T-helper 17 cell (primary cell): ENCODE measurements at regions not wholly inside any gene's neighbourhood (a gene's known extent, or its start where the extent isn't known, plus 50 kb on each side); places are given as distances from the start of the nearest gene placed in this dataset.

ENCODE experiments used
- ATAC-seq: fragments of 150-1000 bp; cut with Tn5 transposase; 2 replicates; pipeline ENCODE4 v1.10.0; 2021; ENCODE audit warnings: mild to moderate bottlenecking, moderate library complexity
- DNase-seq, 3 donors: peaks; one replicate each; pipeline versions ENCODE4 v3.0.0 to v3.0.0-alpha.2; 2020 to 2021
- H3K9me3 ChIP-seq: one replicate; pipeline ENCODE4 v1.7.0; 2013; ENCODE audit warnings: low read length, mild to moderate bottlenecking; ENCODE audit not compliant: control insufficient read depth, poor library complexity, severe bottlenecking
- H3K27ac Mint-ChIP-seq: one replicate; pipeline ENCODE4 v1.8.0; 2022; ENCODE audit warnings: mild to moderate bottlenecking, moderate library complexity, mixed read lengths
- H3K27me3 Mint-ChIP-seq: one replicate; pipeline ENCODE4 v1.8.0; 2022; ENCODE audit warnings: mixed read lengths
- H3K36me3 Mint-ChIP-seq: one replicate; pipeline ENCODE4 v1.8.0; 2022; ENCODE audit warnings: low read depth, mixed read lengths
- H3K4me1 Mint-ChIP-seq: one replicate; pipeline ENCODE4 v1.8.0; 2022; ENCODE audit warnings: mild to moderate bottlenecking, mixed read lengths
- H3K4me3 Mint-ChIP-seq: one replicate; pipeline ENCODE4 v1.8.0; 2022; ENCODE audit warnings: mild to moderate bottlenecking, moderate library complexity, mixed read lengths

DNA sequence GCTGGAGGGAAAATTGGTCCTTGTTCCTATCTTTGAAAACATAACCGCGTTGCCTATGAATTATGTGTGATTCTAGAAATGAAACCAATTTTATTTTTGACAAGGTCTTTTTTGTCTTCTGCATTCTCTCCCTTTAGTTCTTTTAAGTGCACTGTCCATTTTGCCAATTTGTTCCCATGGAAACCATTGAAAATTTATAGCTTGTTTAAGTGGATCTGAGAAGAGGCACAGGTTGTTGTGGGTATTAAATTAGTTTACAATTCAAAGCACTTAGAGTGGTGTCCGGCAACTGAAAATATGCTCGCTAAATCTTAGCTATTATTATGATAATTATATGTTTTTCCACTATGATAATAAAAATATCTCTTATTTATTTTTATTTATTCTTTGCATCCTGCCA, 107.5 kb upstream of the FSHR start:
- no peak for DNase-seq
- H3K9me3 ChIP-seq, result peaks cover 4% of the 10 kb centered on the region
- Mint-ChIP-seq H3K27ac (no peak overlapping the region), H3K4me3 (no peak overlapping the region), H3K36me3 (no peaks in the 10 kb centered on the region), H3K27me3 (no peaks in the 10 kb centered on the region), H3K4me1 (no peaks in the 10 kb centered on the region)
- no peak for ATAC-seq

GRCh38 chr2:49260979-49261538, 106.7 kb upstream of the FSHR start:
- Mint-ChIP-seq H3K4me1 (no peaks in the 10 kb centered on the region), H3K27me3 (no peaks in the 10 kb centered on the region), H3K36me3 (no peaks in the 10 kb centered on the region), H3K27ac (no peak overlapping the region), H3K4me3 (no peak overlapping the region)
- DNase-seq (no peak), ATAC-seq (no peak)
- peaks cover 4% of the 10 kb centered on the region for H3K9me3 ChIP-seq

- no peaks in the 10 kb centered on the region for H3K36me3 Mint-ChIP-seq
- H3K4me1 Mint-ChIP-seq, result no peaks in the 10 kb centered on the region
- H3K4me3 Mint-ChIP-seq, result no peak overlapping the region
- no peaks in the 10 kb centered on the region for H3K27me3 Mint-ChIP-seq
- no peak overlapping the region for H3K27ac Mint-ChIP-seq
- no peak for ATAC-seq
- no peak for DNase-seq
- peaks cover 4% of the 10 kb centered on the region for H3K9me3 ChIP-seq
Observed at GRCh38 chr2:49259926-49260325, 105.6 kb upstream of the FSHR start.

DNA sequence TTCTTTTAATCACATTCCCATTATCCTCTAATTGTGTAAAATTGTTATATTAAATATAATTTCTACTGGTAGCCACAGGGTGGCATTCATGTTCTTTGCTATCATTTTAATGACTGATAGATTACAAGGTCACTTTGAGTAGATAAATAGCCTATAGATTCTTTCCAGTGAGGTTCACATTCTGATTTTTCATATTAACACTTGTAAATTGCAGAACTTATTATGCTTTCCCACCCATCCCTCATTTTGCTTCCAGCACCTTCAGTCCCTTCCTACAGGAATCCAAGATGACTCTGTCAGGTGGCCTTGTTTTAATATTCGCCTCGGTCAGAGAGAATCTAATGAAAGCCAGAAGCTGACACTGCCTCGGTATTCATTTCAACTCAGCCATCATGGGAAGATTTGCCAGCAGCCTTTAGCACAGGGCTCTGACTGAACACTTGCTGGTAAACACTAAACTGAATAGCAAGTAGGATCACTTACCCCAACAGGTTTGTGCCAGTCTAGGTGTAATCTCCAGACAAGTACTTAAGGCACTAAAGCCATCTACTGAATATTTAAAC, 101.2 kb upstream of the FSHR start:
- no peaks in the 10 kb centered on the region for H3K27me3 Mint-ChIP-seq
- H3K36me3 Mint-ChIP-seq, result no peaks in the 10 kb centered on the region
- no peak for ATAC-seq

GRCh38 chr2:49254401-49254800, 100.1 kb upstream of the FSHR start:
- Mint-ChIP-seq H3K27ac (no peak overlapping the region), H3K36me3 (no peaks in the 10 kb centered on the region), H3K27me3 (no peaks in the 10 kb centered on the region), H3K4me3 (no peak overlapping the region), H3K4me1 (no peaks in the 10 kb centered on the region)
- ATAC-seq, result no peak
- no peak for DNase-seq
- H3K9me3 ChIP-seq, result peaks cover 4% of the 10 kb centered on the region

More for the DNA sequence above, 101.2 kb upstream of the FSHR start:
- no peak overlapping the region for H3K27ac Mint-ChIP-seq
- DNase-seq, result no peak
- H3K4me1 Mint-ChIP-seq, result no peaks in the 10 kb centered on the region
- peaks cover 4% of the 10 kb centered on the region for H3K9me3 ChIP-seq
- no peak overlapping the region for H3K4me3 Mint-ChIP-seq

DNA sequence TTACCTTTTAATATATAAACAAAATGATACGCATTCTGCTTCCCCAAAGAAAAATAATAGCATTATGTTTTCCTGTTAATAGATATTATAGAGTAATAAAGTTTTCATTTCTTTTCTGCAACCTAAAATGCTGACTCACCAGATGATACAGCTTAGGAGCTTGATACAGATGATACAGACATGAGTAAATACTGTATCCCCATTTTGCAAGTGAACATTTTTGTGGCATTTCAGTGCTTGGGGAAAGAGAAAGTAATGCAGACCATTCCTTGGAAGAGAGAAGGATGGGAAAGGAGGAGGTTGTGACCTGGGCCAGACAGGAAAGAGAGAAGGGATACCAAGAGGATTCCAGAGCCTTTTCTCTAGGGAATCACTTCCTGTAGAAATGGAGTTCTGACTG, 97.5 kb upstream of the FSHR start:
- H3K4me3 Mint-ChIP-seq, result no peak overlapping the region
- H3K4me1 Mint-ChIP-seq, result no peaks in the 10 kb centered on the region
- H3K27me3 Mint-ChIP-seq, result no peaks in the 10 kb centered on the region
- DNase-seq, result no peak
- no peak for ATAC-seq
- no peaks in the 10 kb centered on the region for H3K36me3 Mint-ChIP-seq
- H3K27ac Mint-ChIP-seq, result no peak overlapping the region
- no peaks in the 10 kb centered on the region for H3K9me3 ChIP-seq

DNA sequence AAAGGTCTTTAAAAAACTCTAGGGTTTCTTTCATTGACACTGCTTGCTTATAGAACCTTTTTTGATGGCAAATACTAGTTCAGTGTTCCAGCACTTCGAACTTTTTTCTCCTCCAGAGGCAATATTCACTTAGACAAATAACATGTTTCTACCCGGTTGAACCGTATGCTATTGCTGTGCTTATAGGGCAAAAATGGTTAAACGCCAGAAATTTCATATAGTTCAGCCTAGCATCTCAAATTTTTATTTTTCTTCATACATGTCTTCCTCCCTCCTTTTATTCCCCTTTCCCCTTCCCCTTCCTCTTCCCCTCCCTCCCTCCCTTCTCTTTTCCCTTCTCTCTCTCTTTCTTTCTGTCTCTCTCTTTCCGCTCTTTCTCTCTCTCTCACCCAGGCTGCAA, 96.9 kb upstream of the FSHR start:
- DNase-seq (no peak), ATAC-seq (no peak)
- Mint-ChIP-seq H3K4me3 (no peak overlapping the region), H3K36me3 (no peaks in the 10 kb centered on the region), H3K27ac (no peak overlapping the region), H3K4me1 (no peaks in the 10 kb centered on the region), H3K27me3 (no peaks in the 10 kb centered on the region)
- H3K9me3 ChIP-seq, result no peaks in the 10 kb centered on the region

GRCh38 chr2:49248506-49248905, 94.2 kb upstream of the FSHR start:
- Mint-ChIP-seq H3K4me1 (no peaks in the 10 kb centered on the region), H3K27me3 (no peaks in the 10 kb centered on the region), H3K4me3 (no peak overlapping the region), H3K27ac (no peak overlapping the region), H3K36me3 (no peaks in the 10 kb centered on the region)
- no peaks in the 10 kb centered on the region for H3K9me3 ChIP-seq
- no peak for DNase-seq
- no peak for ATAC-seq

DNA sequence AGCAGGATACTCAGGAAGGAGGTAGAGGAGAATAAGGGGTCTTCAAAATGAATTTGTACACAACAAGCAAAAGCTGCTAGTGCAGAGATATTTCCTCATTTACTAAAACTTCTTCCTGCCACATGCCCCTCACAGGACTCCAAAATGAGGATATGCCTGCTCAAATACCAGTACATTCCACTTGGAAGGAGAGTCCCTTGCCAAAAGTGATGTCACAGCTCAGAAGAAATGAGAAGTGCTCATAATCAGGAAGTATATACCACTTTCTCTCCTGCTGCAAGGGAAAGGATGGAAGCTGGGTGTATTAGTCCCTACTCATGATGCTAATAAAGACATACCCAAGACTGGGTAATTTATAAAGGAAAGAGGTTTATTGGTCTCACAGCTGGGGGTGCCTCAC, 87.7 kb upstream of the FSHR start:
- DNase-seq (no peak), ATAC-seq (no peak)
- Mint-ChIP-seq H3K4me1 (no peaks in the 10 kb centered on the region), H3K27me3 (no peaks in the 10 kb centered on the region), H3K36me3 (no peaks in the 10 kb centered on the region), H3K4me3 (no peak overlapping the region), H3K27ac (no peak overlapping the region)
- no peaks in the 10 kb centered on the region for H3K9me3 ChIP-seq

- no peaks in the 10 kb centered on the region for H3K9me3 ChIP-seq
- H3K4me3 Mint-ChIP-seq, result no peak overlapping the region
- no peaks in the 10 kb centered on the region for H3K27me3 Mint-ChIP-seq
- no peak overlapping the region for H3K27ac Mint-ChIP-seq
- H3K36me3 Mint-ChIP-seq, result no peaks in the 10 kb centered on the region
- no peaks in the 10 kb centered on the region for H3K4me1 Mint-ChIP-seq
- ATAC-seq, result no peak
- no peak for DNase-seq
Observed at GRCh38 chr2:49241501-49241900, 87.2 kb upstream of the FSHR start.

GRCh38 chr2:49240608-49241007, 86.3 kb upstream of the FSHR start:
- Mint-ChIP-seq H3K4me1 (no peaks in the 10 kb centered on the region), H3K27me3 (no peaks in the 10 kb centered on the region), H3K36me3 (no peaks in the 10 kb centered on the region), H3K4me3 (no peak overlapping the region), H3K27ac (no peak overlapping the region)
- DNase-seq (no peak), ATAC-seq (no peak)
- no peaks in the 10 kb centered on the region for H3K9me3 ChIP-seq

DNA sequence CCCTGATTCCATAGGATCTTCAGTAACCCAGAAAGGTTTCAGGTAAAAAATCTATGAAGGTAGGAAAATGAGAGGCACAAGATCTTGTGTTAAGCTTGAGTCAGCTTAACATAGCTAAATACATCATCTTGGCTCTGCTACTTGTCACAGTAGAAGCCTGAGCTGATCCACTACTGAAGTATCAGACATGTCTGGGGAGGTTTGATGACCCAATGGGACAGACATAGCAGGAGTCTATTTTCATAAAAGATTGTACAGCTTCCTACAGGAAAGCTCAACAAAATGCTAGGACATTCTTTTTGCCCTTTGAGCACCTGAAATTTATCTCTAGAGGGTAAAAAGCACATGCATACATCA, 84.3 kb upstream of the FSHR start:
- no peak overlapping the region for H3K4me3 Mint-ChIP-seq
- H3K9me3 ChIP-seq, result no peaks in the 10 kb centered on the region
- no peak for DNase-seq
- H3K36me3 Mint-ChIP-seq, result no peaks in the 10 kb centered on the region
- H3K27ac Mint-ChIP-seq, result no peak overlapping the region
- no peaks in the 10 kb centered on the region for H3K27me3 Mint-ChIP-seq
- no peak for ATAC-seq
- H3K4me1 Mint-ChIP-seq, result no peaks in the 10 kb centered on the region

DNA sequence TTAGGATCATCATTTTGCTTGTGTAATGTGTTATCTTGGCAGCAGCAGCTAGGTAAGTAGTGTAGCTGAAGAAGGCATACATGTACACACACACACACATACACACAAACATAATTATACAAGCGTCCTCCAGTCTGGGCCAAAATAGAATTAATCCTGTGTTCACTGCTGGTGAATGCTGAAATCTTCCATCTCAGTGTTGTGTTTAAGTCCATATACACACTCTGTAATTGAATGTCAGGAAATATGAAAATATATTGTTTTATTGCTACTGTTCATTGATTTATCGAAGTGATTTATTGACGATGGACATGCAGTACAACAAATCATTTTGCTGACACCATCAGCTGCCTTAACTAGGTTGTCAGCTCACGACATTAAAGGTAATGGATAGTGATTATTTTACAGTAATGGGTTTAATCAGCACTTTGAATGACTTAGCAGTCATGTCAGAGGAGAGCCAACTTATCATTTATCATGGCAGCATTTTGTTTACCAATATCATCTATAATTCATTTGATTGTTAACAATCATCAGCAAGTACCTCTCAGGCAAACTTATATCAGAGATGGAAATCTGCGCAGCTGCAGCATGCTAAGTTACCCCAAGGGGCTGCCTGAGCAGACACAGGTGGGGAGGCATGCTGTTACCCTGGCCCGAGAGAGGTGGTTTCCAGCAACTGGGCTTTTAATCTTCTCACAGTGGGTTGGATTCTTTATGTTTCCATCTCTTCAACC, 83.7 kb upstream of the FSHR start:
- H3K4me1 Mint-ChIP-seq, result no peaks in the 10 kb centered on the region

DNA sequence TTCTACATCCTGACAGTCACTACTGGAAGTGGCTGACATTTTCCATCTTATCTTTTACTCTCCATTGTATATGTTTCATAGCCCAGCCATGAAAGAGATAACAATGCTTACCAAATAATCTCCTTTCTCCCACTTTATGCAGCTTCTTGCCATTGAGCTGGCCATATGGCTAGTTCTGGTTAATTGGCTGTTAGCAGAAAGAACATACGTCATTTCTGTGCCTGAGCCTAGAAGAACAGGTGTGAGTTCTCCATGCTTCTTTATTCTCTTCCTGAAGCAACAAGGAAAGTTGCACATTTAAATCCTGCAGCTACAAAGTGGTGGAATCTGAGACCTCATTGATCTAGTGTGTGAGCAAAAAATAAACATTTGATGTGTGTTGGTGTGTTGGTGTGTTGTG, 82.0 kb upstream of the FSHR start:
- Mint-ChIP-seq H3K27ac (no peak overlapping the region), H3K36me3 (no peaks in the 10 kb centered on the region), H3K4me3 (no peak overlapping the region), H3K27me3 (no peaks in the 10 kb centered on the region), H3K4me1 (no peaks in the 10 kb centered on the region)
- no peaks in the 10 kb centered on the region for H3K9me3 ChIP-seq
- DNase-seq, result no peak
- ATAC-seq, result no peak

More for the DNA sequence above, 83.7 kb upstream of the FSHR start:
- ATAC-seq (no peak), DNase-seq (no peak)
- Mint-ChIP-seq H3K36me3 (no peaks in the 10 kb centered on the region), H3K27ac (no peak overlapping the region), H3K4me3 (no peak overlapping the region), H3K27me3 (no peaks in the 10 kb centered on the region)
- no peaks in the 10 kb centered on the region for H3K9me3 ChIP-seq
